GM19193 (cell line): ENCODE measurements at regions not wholly inside any gene's neighbourhood (a gene's known extent, or its start where the extent isn't known, plus 50 kb on each side); places are given as distances from the start of the nearest gene placed in this dataset.

Source experiments
- POLR2A ChIP-seq: IDR thresholded peaks from 4 replicates; pipeline ENCODE4 v1.6.1; 2011; ENCODE audit not compliant: insufficient read depth, insufficient read length; ENCODE audit errors: extremely low read depth

- no peak for TF ChIP-seq POLR2A
These were observed 170.4 kb downstream of the PTPRC start for GRCh38 chr1:198809247-198809646.

GRCh38 chr1:198811449-198811848 is 172.6 kb downstream of the PTPRC start:
- no peak for TF ChIP-seq POLR2A

- TF ChIP-seq POLR2A, result no peak
These were observed 184.8 kb downstream of the PTPRC start for GRCh38 chr1:198823626-198824025.

GRCh38 chr1:198825254-198825653 is 186.4 kb downstream of the PTPRC start:
- TF ChIP-seq POLR2A, result no peak

DNA sequence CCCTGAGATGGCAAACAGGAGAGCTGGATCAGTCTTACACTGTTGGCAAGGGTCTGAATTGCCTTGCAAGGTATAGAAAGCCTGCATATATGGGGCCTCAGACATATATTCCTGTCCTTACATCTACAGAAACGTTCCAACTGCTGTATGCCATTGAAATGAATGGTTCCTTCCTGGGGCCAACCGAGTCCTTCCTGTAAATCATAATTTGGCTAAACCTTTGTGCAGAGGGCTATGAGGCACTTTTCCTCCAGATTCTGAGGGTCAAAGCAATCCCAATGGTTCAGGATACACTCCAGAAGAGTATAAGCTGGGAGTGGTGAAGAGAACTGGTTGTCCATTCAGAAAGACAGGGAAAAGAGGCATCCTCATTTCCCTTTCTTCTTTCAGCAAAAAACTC is 190.5 kb downstream of the PTPRC start:
- no peak for TF ChIP-seq POLR2A

- TF ChIP-seq POLR2A, result no peak
These were observed 191.1 kb downstream of the PTPRC start for GRCh38 chr1:198829944-198830343.

DNA sequence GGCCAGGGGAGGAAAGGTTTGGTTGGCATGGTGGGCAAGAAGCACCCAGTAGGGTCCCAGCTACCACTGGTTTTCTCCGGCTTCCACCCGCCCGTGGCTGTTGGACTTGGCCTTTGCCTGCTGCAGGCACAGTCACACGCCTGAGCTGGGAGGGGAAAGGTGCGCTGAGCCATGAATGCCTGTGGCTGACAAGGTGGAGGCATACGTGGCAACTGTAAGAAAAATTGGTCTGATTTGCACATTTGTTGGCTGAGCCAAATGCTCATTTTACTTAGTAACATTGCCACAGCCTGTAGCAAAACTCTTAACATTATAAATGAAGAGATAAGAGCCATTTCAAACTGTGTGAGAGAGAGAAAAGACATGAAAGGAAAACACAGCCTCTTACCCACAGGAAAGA is 191.6 kb downstream of the PTPRC start:
- no peak for TF ChIP-seq POLR2A

GRCh38 chr1:198833706-198834503 is 195.1 kb downstream of the PTPRC start:
- no peak for TF ChIP-seq POLR2A

DNA sequence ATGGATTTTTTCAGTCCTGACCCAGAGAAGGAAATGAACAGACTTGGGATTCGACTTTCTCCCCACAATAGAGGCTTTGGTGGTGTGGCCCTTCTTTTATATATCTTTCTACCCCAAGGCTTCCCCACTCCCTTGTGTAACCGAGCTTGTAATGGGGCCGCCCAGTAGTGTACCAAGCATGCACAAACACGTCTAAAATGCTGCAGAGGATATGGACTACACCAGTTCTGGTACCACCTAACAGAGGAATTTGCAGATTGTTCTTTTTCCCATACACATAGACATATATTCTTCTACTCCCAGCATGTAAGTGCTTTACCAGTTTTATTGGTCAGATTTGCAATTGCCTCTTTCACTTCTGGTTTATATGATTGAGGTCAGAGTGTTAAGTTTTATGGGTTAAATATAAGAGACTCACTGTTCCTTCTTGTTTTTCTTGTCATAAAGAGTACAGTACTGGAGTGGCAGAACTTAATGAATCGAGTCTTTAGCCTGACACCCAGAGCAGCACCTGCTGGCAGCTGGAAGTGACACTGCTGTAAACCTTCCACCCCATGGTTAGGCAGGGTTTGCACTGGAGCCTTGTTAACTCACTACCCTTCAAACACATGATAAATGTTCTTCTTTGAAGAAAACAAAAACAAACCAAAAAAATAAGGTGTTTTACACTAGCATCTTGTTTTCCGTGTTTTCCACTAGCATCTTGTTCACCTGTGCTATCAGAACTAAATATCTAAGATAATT is 198.6 kb downstream of the PTPRC start:
- no peak for TF ChIP-seq POLR2A

- TF ChIP-seq POLR2A, result no peak
These were observed 199.1 kb downstream of the PTPRC start for GRCh38 chr1:198838022-198838342.

DNA sequence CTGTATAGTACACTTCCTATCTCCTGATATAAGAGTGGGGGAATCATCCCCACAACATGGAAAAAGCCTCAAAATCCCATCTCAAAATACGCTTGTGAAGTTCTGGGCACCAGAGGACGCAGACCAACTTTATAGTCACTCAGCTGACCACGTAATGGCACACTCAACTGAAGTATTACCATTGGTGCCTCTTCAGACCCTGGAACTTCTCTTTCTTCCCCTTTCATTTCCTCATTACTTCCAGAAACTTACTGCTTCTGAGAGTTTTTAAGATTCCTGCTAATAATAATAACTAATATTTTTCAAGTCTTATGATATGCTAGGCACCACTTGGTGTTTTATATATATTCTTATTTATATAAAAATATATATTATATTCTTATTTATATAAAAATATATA is 202.6 kb downstream of the PTPRC start:
- no peak for TF ChIP-seq POLR2A

- no peak for TF ChIP-seq POLR2A
These were observed 203.8 kb downstream of the PTPRC start for GRCh38 chr1:198842686-198843085.

DNA sequence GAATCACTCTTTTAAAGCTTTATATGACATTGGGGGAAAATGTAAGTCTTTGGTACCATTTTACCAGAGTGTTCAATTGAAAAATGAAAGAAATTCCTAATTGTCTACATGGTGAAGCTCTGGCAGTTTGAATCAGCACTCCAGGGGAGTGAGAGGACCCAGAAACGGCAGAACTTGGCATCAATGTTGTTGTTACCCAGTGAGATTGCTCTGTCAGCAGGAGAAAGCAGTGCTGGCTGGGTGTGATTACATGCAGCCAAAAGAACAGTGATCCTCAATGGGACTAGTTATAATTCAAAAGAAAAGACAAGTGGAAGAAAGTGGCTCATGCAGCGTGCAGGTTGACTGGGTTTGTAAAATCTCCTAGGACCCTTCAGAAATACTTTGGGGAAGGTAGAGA is 206.4 kb downstream of the PTPRC start:
- TF ChIP-seq POLR2A, result no peak

DNA sequence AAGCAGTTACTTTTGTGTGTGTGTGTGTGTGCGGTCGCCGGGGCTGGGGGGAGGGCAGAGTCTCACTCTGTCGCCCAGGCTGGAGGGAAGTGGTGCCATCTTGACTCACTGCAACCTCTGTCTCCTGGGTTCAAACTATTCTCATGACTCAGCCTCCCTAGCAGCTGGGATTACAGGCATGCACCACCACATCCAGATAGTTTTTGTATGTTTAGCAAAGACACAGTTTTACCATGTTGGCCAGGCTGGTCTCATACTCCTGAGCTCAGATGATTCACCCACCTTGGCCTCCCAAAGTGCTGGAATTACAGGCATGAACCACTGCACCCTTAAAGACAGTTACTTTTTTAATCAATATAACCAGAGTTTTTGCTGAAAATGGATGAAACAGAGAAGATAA is 207.0 kb downstream of the PTPRC start:
- no peak for TF ChIP-seq POLR2A

DNA sequence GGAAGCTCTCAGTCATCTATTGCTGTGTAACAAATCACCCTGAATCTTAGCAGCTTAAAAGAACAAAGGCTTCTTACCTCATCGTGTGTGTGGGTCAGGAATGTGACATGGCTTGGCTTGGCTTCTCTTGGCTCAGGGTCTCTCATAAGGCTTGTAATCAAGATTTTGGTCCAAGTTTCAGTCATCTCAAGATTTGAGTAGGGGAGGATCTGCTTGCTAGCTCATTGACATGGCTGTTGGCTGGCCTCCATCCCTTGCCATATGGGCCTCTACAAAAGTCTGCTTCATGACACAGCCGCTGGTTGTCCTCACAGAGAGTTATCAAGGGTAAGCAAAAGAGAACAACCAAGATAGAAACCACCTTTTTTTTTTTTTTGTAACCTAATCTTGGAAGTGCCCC is 207.7 kb downstream of the PTPRC start:
- no peak for TF ChIP-seq POLR2A

- no peak for TF ChIP-seq POLR2A
These were observed 209.4 kb downstream of the PTPRC start for GRCh38 chr1:198848206-198848605.
